AG09309 (cell line): ENCODE measurements at regions not wholly inside any gene's neighbourhood (a gene's known extent, or its start where the extent isn't known, plus 50 kb on each side); places are given as distances from the start of the nearest gene placed in this dataset.

Experiments used
- DNase-seq: peaks from one replicate; pipeline ENCODE4 v3.0.0-alpha.2; 2010; ENCODE audit warnings: low read depth
- H3K4me3 ChIP-seq: 2 replicates; pipeline ENCODE4 v1.5.1; 2011; ENCODE audit warnings: mild to moderate bottlenecking, low read depth, low read length, moderate library complexity; ENCODE audit not compliant: control insufficient read depth
- CTCF ChIP-seq: IDR thresholded peaks from 2 replicates; pipeline ENCODE4 v1.5.1; 2011; ENCODE audit warnings: mild to moderate bottlenecking, low read depth, low read length, inconsistent platforms; ENCODE audit not compliant: insufficient read depth, control insufficient read depth; ENCODE audit errors: missing control alignments

- TF ChIP-seq CTCF, result no peak
- no peak overlapping the region for H3K4me3 ChIP-seq
- DNase-seq, result no peak
Observed at GRCh38 chr16:6836766-6837165, 495.9 kb upstream of the RBFOX1 start.

- no peak for TF ChIP-seq CTCF
- DNase-seq, result no peak
- H3K4me3 ChIP-seq, result no peak overlapping the region
Observed at GRCh38 chr16:6835941-6836340, 496.7 kb upstream of the RBFOX1 start.

GRCh38 chr16:6835516-6835915 lies 497.1 kb upstream of the RBFOX1 start:
- TF ChIP-seq CTCF, result no peak
- H3K4me3 ChIP-seq, result no peak overlapping the region
- DNase-seq, result no peak

GRCh38 chr16:6828690-6829089 lies 504.0 kb upstream of the RBFOX1 start:
- no peak for DNase-seq
- no peak for TF ChIP-seq CTCF
- H3K4me3 ChIP-seq, result no peak overlapping the region

GRCh38 chr16:6827931-6828330 lies 504.7 kb upstream of the RBFOX1 start:
- TF ChIP-seq CTCF, result no peak
- no peak for DNase-seq
- no peak overlapping the region for H3K4me3 ChIP-seq

- H3K4me3 ChIP-seq, result no peak overlapping the region
- DNase-seq, result no peak
- TF ChIP-seq CTCF, result no peak
Observed at GRCh38 chr16:6827267-6827666, 505.4 kb upstream of the RBFOX1 start.

- no peak overlapping the region for H3K4me3 ChIP-seq
- no peak for DNase-seq
- TF ChIP-seq CTCF, result no peak
Observed at GRCh38 chr16:6822041-6822440, 510.6 kb upstream of the RBFOX1 start.
